Esophagus squamous epithelium (tissue), 4 donors: ENCODE measurements at regions not wholly inside any gene's neighbourhood (a gene's known extent, or its start where the extent isn't known, plus 50 kb on each side); places are given as distances from the start of the nearest gene placed in this dataset.
"Not testable (repeated sequence)": the region's sequence is repeated elsewhere in the genome, so short reads cannot be mapped to it uniquely, and the experiment has no call there.

ENCODE experiments used
- POLR2A ChIP-seq, 4 donors: fragments of 450-650 bp; IDR thresholded peaks; one replicate each; pipeline ENCODE4 v1.6.1; 2017; ENCODE audit warnings: antibody characterized with exemption in 4 of 4, mild to moderate bottlenecking in 4 of 4, moderate library complexity in 3 of 4
- TF ChIP-seq, protein P1 (sequence below), 6 experiments: fragments of 450-650 bp in 4 of 6; fragments of 200-600 bp in 2 of 6; sonication (generic) in 2 of 6; IDR thresholded peaks; one replicate each; pipeline ENCODE4 v1.5.1; 2016 to 2019; ENCODE audit warnings: antibody characterized with exemption in 6 of 6, mild to moderate bottlenecking in 4 of 6, moderate library complexity in 4 of 6

DNA sequence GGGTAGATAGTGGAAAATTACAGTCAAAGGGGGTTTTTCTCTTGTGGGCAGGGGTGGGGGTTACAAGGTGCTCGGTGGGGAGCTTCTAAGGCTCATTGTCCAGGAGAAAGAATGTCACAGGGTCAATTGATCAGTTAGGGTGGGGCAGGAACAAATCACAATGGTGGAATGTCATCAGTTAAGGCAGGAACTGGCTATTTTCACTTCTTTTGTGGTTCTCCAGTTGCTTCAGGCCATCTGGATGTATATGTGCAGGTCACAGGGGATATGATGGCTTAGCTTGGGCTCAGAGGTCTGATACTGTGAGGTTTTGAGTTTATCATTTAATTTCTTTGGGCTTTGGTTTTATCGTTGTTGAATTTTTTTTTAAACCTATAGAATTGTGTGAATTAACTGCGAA is 321.4 kb downstream of the EDEM1 start:
- TF ChIP-seq, protein P1, sequence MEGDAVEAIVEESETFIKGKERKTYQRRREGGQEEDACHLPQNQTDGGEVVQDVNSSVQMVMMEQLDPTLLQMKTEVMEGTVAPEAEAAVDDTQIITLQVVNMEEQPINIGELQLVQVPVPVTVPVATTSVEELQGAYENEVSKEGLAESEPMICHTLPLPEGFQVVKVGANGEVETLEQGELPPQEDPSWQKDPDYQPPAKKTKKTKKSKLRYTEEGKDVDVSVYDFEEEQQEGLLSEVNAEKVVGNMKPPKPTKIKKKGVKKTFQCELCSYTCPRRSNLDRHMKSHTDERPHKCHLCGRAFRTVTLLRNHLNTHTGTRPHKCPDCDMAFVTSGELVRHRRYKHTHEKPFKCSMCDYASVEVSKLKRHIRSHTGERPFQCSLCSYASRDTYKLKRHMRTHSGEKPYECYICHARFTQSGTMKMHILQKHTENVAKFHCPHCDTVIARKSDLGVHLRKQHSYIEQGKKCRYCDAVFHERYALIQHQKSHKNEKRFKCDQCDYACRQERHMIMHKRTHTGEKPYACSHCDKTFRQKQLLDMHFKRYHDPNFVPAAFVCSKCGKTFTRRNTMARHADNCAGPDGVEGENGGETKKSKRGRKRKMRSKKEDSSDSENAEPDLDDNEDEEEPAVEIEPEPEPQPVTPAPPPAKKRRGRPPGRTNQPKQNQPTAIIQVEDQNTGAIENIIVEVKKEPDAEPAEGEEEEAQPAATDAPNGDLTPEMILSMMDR (IDR thresholded peaks at IDR 0.05) = not testable (repeated sequence)
- not testable (repeated sequence) for TF ChIP-seq POLR2A (IDR thresholded peaks at IDR 0.05)
